AG20443 (cell line): ENCODE measurements at regions not wholly inside any gene's neighbourhood (a gene's known extent, or its start where the extent isn't known, plus 50 kb on each side); places are given as distances from the start of the nearest gene placed in this dataset.

ENCODE experiments used
- DNase-seq: peaks from one replicate; pipeline ENCODE4 v3.0.0; 2012; ENCODE audit warnings: low spot score, mixed read lengths

DNA sequence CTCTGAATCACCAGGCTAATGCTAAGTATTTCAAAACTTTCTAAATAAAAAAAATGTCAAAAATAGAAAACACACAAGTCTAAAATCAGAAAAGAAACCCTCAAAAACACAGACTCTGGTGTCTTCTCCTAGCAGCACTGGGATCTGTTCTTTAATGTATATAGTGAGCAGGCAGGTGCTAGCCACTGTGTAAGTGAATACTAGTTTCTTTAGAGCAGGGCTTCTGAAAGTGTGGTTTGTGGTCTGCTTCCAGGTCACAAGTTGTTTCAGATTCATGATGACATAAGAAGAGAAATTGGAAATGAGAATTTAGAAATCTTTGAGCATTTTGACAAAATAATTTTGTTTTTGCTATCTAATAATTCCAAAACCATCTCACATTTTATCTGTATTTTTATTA is 763.1 kb downstream of the USP25 start:
- no peak for DNase-seq

GRCh38 chr21:16496609-16497008 is 766.8 kb downstream of the USP25 start:
- DNase-seq = no peak

DNA sequence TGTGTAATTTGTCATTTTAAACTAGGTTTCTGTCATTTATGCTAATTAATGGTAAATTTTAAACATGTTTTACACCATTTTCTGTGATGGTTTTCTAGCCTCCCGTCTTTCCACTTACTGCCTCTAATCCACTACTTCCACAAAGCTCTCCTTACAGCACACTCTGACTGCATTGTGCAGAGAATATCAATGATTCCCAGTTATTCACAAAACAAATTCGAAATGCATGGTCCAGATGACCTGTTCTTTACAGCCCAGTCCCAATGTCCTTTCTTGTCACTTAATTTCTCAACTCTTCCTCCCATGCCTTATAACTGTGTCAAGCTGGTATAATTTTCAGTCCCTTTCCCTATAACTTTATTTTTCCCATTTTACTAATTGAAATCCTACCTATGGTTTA is 770.5 kb downstream of the USP25 start:
- no peak for DNase-seq

DNA sequence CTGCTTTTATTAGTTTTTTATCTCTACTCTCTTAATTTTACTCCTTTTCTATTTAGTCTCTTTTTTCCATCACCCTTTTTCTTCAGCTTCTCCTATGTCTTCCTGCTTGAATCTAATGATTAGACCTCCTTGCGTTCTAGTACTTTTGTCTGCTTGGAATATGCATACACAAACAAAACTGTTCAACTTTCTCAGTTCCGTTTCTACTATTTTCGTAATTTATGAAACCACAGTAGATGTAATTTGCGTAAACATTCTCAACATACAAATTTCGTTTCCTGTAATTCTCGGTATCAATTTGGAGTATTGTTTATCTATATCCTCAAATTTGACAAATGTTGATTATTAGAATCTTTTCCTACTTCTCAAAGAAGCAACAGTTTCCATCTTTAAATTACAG is 772.5 kb downstream of the USP25 start:
- no peak for DNase-seq

GRCh38 chr21:16502897-16503296 is 773.1 kb downstream of the USP25 start:
- no peak for DNase-seq

GRCh38 chr21:16504281-16504680 is 774.5 kb downstream of the USP25 start:
- DNase-seq = no peak

- DNase-seq = no peak
Observed at GRCh38 chr21:16504766-16505165, 775.0 kb downstream of the USP25 start.

- DNase-seq = peak; percentile 59
Observed at GRCh38 chr21:16509476-16509875, 779.7 kb downstream of the USP25 start.

DNA sequence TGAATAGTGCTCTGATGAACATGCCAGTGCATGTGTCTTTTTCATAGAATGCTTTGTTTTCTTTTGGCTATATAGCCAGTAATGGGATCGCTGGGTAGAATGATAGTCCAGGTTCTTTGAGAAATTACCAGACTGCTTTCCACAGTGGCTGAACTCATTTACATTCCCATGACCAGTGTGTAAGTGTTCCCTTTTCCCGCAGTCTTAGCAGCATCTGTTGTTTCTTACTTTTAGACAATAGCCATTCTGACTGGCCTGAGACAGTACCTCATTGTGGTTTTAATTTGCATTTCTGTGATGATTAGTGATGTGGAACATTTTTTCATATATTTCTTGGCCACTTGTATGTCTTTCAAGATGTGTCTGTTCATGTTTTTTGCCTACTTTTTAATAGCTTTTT is 784.5 kb downstream of the USP25 start:
- DNase-seq = no peak

- DNase-seq = peak; percentile 27
Observed at GRCh38 chr21:16517383-16517782, 787.6 kb downstream of the USP25 start.

GRCh38 chr21:16519036-16519435 is 789.3 kb downstream of the USP25 start:
- no peak for DNase-seq

GRCh38 chr21:16519644-16520043 is 789.9 kb downstream of the USP25 start:
- no peak for DNase-seq

DNA sequence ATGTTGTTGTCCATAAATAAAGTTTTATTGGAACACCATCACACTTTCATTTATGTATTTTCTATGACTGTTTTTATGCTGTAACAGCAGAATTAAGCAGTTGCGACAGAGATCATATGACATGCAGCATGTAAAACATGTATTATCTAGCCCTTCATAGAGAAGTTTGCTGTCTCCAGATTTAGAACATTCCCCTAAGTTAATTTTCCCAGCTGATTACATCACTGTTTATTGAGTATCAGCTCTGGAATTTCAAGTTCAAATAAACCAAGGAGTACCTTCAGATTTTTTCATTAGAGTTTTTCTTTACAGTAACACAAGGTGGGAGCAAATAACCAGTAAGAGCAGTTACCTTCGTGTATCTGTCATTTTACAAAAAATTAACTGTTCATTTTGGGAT is 792.8 kb downstream of the USP25 start:
- no peak for DNase-seq

DNA sequence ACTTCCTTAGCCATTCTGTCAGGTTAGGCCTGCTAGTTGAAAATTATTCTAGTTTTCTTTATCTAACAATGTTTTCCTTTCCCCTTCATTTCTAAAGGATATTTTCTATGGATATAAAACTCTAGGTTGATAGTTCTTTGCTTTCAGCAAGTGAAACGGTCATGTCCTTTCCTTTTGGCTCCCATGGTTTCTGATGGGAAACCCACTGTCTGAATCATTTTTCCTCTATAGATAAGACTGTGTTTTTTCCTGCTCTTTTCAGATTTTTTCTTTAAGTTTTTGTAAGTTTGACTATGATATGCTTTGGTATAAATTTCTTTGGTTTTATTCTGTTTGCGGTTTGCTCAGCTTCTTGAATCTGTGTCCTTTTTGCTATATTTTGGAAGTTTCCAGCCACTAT is 800.9 kb downstream of the USP25 start:
- DNase-seq = no peak

DNA sequence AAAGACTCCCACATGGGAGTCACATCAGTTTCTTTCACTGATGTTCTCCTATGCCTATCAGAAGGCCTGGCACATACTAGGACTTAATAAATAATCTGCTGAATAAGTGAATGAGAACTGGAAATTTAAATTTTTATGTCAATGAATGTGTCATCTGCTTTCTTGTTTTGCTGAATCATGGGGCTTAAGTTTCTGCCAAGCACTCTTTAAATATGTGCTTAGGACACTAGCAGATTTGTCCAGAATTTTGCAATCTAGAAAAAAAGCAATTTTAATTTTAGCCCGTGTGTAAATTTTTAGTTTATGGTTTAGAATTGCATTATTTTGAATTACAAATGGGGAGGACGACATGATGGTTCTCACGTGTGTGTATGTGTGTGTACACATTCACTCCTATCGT is 803.1 kb downstream of the USP25 start:
- peak; percentile 26 for DNase-seq

DNA sequence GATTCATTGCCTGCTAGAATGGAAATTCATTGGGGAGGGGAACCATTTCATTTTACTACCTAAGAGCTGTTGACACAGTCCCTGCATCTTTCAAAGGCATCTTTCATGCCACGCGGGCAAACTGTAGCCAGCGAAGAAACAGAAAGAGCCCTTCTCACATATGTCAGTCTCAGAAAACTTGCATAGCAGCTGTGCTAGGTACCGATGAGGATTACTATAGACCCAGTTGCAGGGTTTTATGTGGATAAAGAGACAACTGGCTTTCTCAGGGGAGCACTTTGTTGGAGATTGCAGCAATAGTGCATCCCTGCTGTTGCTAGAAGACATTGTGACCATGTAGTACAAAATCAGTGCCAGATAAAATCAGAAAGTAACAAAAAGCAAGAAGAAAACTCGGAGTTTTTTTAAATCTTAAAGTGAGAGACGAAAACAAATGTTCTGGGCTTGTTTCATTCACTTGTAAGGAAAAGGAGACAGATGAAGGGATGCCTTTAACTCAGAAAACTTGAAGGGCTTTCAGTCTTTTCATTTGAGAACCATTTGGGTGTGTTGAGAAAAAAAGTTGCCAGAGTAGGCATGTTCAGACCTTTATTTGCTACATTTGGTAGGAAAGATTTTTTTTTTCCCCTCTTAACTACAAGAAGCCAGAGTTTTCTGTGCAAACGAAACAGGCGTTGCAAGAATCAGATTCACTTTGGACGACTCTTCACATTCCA is 804.1 kb downstream of the USP25 start:
- no peak for DNase-seq

DNA sequence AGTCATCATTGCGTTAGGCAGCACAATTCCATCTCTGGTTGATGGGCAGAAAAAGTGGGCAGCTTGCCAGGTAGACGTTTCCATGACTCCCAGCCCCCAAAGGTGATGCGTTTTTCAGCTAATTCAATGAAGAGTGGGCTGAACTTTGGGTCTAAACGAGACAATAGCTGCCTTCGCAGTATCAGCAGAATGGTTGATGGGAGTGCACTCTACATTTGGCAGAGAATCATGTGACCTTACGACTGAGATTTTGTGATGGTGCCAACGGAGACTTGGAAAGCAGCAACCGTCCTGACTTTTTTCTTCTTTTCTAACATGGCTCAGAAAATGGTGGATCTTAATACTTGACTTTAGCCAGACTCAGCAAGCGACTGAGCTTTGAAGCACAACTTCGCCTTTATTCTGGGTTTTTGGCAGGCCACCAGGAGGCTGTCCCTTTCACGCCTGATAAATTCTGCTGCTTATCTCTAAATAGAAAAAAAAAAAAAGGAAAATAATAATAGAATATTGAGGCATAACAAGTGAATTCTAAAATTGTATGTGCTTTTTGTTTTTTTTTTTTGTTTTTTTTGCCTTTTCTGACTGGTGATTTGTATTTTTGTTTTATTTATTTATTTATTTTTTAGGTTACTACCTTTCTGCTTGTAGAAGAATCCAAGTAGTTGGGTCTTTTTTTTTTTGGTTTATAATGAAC is 804.8 kb downstream of the USP25 start:
- DNase-seq = peak; percentile 56

DNA sequence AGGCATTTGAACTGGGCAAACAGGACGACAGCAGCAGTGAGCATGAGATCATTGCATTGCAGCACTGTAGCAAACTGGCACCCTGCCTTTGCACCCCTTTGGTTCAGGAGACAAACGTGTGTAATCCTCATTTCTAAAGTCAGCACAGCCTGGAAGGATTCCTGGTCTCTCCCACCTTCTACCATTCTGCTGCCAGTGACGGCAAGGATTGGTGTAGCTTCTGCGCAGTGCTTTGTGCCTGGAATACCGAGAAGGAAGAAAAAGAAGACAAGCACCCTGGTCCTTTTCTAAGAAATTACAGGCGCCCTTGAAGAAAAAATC is 805.3 kb downstream of the USP25 start:
- peak; percentile 58 for DNase-seq

DNA sequence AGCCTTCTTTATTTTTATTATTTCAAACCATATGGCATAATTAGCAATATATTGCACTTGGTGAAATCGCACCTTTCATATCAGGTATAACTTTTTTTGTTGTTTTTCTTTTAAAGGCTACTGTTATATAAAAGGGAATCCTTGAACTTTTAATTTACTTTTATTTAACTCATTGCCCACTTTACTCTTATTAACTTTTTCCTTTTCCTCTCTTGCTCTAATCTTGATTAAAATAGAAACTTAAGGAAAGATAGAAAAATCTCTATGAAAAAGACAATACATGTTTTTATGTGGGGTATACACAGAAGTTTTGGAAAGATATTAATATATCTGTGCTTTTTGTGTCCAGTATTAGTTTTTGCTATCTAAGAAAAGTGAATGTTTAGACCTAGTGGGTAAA is 805.8 kb downstream of the USP25 start:
- no peak for DNase-seq

- DNase-seq = no peak
Observed at GRCh38 chr21:16536140-16536539, 806.4 kb downstream of the USP25 start.

GRCh38 chr21:16536643-16537434 is 807.1 kb downstream of the USP25 start:
- no peak for DNase-seq

- no peak for DNase-seq
Observed at GRCh38 chr21:16537501-16537900, 807.7 kb downstream of the USP25 start.

GRCh38 chr21:16538405-16538804 is 808.6 kb downstream of the USP25 start:
- DNase-seq = no peak
